AG09319 (cell line): ENCODE measurements at regions not wholly inside any gene's neighbourhood (a gene's known extent, or its start where the extent isn't known, plus 50 kb on each side); places are given as distances from the start of the nearest gene placed in this dataset.
"Not testable (repeated sequence)": the region's sequence is repeated elsewhere in the genome, so short reads cannot be mapped to it uniquely, and the experiment has no call there.

Source experiments
- DNase-seq: peaks from one replicate; pipeline ENCODE4 v3.0.0-alpha.2; 2010; ENCODE audit warnings: low read depth; ENCODE audit errors: extremely low read depth
- TF ChIP-seq, protein P1 (sequence below): IDR thresholded peaks from 2 replicates; pipeline ENCODE4 v1.5.1; 2011; ENCODE audit warnings: low read depth, mild to moderate bottlenecking, inconsistent platforms, low read length, moderate library complexity

DNA sequence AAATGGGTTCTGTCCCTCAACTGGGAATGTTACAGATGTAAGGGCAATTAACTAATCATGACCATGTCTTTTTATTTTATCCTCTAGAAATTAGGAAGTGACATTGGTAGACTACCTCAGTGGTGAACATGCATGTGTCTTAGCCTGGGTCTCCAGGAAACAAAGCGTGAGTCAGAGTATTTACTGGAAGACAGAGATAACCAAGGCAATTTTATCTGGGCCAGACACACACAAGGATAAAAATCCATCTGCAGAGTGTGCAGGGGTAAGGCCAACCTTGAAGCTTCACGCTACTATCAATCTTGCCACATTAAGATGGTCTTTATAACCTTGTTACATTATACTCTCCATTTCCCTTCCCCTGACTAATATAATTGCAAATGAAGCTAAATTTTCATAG is 487.5 kb downstream of the SUCLG1 start:
- no peak for DNase-seq

DNA sequence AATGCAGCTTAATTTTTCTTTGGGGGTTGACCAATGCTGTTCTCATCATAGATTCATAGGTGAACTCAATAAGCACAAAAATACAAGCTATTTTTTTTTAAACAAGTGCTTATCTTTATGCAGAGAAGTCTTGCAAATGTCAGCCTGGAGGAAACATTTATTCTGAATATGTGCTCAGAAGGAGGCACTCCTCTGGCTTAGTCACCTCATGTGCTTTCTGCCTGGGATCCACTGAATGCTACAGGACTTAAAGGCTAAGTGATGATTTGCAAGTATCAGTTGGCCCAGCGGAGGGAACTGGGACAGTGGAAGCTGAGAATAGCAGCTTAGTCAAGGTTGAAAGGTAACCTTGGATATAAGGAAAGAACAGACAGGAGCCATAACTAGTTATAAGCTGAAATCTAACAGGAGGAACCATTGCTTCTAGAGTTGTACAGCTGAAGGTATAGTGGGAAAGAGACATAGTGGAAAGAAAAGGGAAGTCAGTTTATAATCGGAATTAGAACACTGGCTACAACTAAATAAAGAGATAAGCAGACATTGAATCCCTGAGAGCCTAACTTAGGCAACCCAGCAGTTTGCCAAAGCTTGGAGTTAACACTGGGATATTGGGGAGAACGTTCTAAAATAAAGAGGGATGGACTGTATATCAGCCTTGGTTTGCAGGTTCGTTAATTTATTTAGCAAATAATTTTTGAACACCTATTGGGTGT is 488.7 kb downstream of the SUCLG1 start:
- TF ChIP-seq, protein P1, sequence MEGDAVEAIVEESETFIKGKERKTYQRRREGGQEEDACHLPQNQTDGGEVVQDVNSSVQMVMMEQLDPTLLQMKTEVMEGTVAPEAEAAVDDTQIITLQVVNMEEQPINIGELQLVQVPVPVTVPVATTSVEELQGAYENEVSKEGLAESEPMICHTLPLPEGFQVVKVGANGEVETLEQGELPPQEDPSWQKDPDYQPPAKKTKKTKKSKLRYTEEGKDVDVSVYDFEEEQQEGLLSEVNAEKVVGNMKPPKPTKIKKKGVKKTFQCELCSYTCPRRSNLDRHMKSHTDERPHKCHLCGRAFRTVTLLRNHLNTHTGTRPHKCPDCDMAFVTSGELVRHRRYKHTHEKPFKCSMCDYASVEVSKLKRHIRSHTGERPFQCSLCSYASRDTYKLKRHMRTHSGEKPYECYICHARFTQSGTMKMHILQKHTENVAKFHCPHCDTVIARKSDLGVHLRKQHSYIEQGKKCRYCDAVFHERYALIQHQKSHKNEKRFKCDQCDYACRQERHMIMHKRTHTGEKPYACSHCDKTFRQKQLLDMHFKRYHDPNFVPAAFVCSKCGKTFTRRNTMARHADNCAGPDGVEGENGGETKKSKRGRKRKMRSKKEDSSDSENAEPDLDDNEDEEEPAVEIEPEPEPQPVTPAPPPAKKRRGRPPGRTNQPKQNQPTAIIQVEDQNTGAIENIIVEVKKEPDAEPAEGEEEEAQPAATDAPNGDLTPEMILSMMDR = no peak
- DNase-seq = no peak

More for the DNA sequence above, 487.5 kb downstream of the SUCLG1 start:
- TF ChIP-seq, protein P1 = no peak

DNA sequence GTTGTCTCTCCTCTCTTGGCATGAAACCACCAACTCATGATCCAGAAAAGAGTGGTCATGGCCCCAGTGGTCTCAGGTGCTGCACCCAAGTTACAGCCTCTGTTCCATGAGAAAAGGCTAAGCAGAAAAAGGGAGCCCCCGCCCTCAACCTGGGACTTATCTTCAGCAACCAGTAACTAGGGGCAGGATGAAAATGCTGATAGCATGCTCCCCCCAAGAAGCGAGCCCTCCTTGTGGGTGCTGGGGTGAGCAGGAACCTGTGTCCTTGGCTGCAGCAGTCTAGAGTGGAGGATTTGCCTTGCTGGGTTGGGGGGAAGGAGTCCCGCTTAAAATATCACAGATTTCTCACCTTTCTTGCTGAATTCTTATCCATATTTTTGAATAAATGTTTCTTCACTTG is 490.0 kb downstream of the SUCLG1 start:
- DNase-seq = no peak
- TF ChIP-seq, protein P1 = no peak

DNA sequence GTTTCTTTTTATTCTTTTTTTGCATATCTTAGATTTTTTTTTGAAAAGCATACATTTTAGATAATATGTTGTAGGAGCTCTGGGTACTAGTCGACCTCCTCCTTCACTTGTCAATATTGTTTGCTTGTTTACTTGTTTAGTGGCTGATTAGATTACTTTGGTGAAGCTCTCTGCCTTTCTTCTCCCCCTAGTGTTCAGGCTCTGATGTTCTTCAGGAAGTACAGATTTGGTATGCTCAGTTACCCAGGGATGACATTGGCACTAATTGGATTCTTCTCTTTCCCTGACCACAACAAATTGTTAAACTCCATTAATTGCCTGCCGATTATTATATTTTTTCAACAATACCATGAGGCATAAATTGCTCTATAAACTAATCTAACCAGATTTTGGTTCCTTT is 491.2 kb downstream of the SUCLG1 start:
- no peak for DNase-seq
- TF ChIP-seq, protein P1 = no peak

DNA sequence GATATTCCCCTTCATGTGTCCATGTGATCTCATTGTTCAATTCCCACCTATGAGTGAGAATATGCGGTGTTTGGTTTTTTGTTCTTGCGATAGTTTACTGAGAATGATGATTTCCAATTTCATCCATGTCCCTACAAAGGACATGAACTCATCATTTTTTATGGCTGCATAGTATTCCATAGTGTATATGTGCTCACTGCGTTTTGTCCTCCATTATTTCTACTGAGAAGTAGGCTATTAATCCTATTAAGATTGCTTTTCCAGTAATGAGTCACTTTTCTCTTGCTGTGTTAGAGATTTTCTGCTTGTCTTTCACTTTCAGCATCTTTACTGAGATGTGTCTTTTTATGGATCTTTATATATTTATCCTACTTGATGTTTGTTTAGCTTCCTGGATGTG is 492.1 kb downstream of the SUCLG1 start:
- DNase-seq = not testable (repeated sequence)

DNA sequence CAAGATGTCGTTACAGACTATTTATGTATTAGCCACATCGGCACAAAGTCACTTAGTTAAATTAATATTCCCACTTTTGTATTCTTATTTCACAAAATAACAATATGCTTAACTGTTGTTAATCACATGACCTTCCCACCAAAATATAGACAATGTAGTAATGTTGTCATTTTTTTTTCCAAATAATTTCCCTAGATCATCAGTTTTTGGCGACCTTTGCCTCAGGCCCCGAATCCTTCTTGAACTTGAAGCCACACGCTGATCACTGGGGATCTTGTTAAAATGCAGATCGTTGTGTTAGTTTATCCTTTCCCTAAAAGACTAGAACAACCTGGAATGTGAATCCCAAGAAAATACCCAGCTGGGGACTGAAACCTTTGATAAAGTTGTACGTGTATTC is 497.6 kb downstream of the SUCLG1 start:
- no peak for DNase-seq
- TF ChIP-seq, protein P1 = no peak

DNA sequence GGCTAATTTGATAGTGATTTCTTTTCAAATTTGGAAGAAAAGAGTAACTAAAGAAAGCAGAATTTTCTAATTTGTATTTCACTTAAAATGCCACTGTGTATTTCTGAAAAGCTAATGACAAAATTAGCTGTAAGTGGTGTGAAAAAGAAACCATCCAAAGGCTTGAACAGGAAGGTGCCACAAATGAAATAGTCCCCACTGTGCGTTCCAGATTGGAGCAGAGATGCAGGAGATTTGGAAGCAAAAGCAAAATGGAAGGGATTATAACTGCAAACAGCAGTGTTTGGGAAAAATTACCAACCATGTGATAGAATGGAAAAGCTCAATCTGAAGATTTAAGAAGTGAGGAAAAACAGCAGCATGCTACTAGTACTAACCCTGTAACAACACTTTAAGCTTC is 498.7 kb downstream of the SUCLG1 start:
- TF ChIP-seq, protein P1 = no peak
- DNase-seq = no peak

DNA sequence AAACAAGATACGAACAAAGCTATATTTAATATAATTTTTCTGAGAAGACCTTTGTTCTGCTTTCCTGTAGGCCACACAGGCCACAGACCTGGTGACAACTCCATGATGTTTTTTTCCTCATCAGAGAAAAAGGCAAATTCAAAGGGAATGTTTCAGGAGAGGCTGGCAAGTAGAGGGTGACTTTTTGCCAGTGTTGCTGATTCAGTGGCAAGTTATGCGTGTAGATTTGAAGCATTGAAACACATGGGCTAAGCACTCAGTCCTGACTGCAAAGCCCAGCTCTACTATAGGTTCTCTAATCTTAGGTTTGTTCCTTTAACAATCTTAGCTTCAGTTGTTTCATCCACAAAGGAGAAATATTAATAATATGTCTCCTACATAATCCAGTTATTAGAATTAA is 499.8 kb downstream of the SUCLG1 start:
- no peak for DNase-seq
- TF ChIP-seq, protein P1 = no peak
